ENCODE measurements at regions not wholly inside any gene's neighbourhood (a gene's known extent, or its start where the extent isn't known, plus 50 kb on each side); places are given as distances from the start of the nearest gene placed in this dataset.

- Histone ChIP-seq H3K36me3 (no peaks in the 10 kb centered on the region), H3K9me3 (no peaks in the 10 kb centered on the region), H3K4me3 (no peak overlapping the region), H3K27ac (no peak overlapping the region), H3K27me3 (no peaks in the 10 kb centered on the region), H3K4me1 (no peaks in the 10 kb centered on the region)
- no peak for ATAC-seq
- DNase-seq: no peak
- TF ChIP-seq POLR2A (IDR thresholded peaks at IDR 0.05): no peak
- no peak for TF ChIP-seq CTCF (IDR thresholded peaks at IDR 0.05 in 4 of 5, conservative IDR thresholded peaks at IDR 0.05 in 1 of 5)
- intact Hi-C loops (cut with DNase I; ENCODE audit: low total_unique reads): no loop called here
- in situ Hi-C loops (cut with MboI; ENCODE audit: low sequenced_read_pairs in 4 of 4): no loop called here
These were observed 285.2 kb upstream of the KLF6 start for GRCh38 chr10:4070184-4070583.

- Histone ChIP-seq H3K36me3 (no peaks in the 10 kb centered on the region), H3K27ac (no peak overlapping the region), H3K4me1 (no peaks in the 10 kb centered on the region), H3K9me3 (no peaks in the 10 kb centered on the region), H3K27me3 (no peaks in the 10 kb centered on the region), H3K4me3 (no peak overlapping the region)
- ATAC-seq: no peak
- intact Hi-C loops (cut with DNase I; ENCODE audit: low total_unique reads) (no loop called here), in situ Hi-C loops (cut with MboI; ENCODE audit: low sequenced_read_pairs in 4 of 4) (no loop called here)
- TF ChIP-seq CTCF (IDR thresholded peaks at IDR 0.05 in 4 of 5, conservative IDR thresholded peaks at IDR 0.05 in 1 of 5) (no peak), POLR2A (IDR thresholded peaks at IDR 0.05) (no peak)
- no peak for DNase-seq
These were observed 284.5 kb upstream of the KLF6 start for GRCh38 chr10:4069491-4069890.

- Histone ChIP-seq H3K27me3 (no peaks in the 10 kb centered on the region), H3K4me1 (no peaks in the 10 kb centered on the region), H3K4me3 (no peak overlapping the region), H3K27ac (no peak overlapping the region), H3K36me3 (no peaks in the 10 kb centered on the region), H3K9me3 (no peaks in the 10 kb centered on the region)
- in situ Hi-C loops (cut with MboI; ENCODE audit: low sequenced_read_pairs in 4 of 4) (no loop called here), intact Hi-C loops (cut with DNase I; ENCODE audit: low total_unique reads) (no loop called here)
- ATAC-seq: no peak
- no peak for DNase-seq
- TF ChIP-seq POLR2A (IDR thresholded peaks at IDR 0.05): no peak
- no peak for TF ChIP-seq CTCF (IDR thresholded peaks at IDR 0.05 in 4 of 5, conservative IDR thresholded peaks at IDR 0.05 in 1 of 5)
These were observed 283.6 kb upstream of the KLF6 start for GRCh38 chr10:4068629-4069028.

- no peaks in the 10 kb centered on the region for H3K27me3 ChIP-seq
- H3K4me3 ChIP-seq: no peak overlapping the region
- TF ChIP-seq POLR2A (IDR thresholded peaks at IDR 0.05): no peak
- no peak for TF ChIP-seq CTCF (IDR thresholded peaks at IDR 0.05 in 4 of 5, conservative IDR thresholded peaks at IDR 0.05 in 1 of 5)
- DNase-seq (no peak), ATAC-seq (no peak)
- intact Hi-C loops (cut with DNase I; ENCODE audit: low total_unique reads): no loop called here
- no peak overlapping the region for H3K27ac ChIP-seq
- in situ Hi-C loops (cut with MboI; ENCODE audit: low sequenced_read_pairs in 4 of 4): no loop called here
- no peaks in the 10 kb centered on the region for H3K4me1 ChIP-seq
- no peaks in the 10 kb centered on the region for H3K9me3 ChIP-seq
- H3K36me3 ChIP-seq: no peaks in the 10 kb centered on the region
These were observed 283.0 kb upstream of the KLF6 start for GRCh38 chr10:4067931-4068561.

GRCh38 chr10:4067531-4067930 is 282.5 kb upstream of the KLF6 start:
- intact Hi-C loops (cut with DNase I; ENCODE audit: low total_unique reads) (no loop called here), in situ Hi-C loops (cut with MboI; ENCODE audit: low sequenced_read_pairs in 4 of 4) (no loop called here)
- TF ChIP-seq POLR2A (IDR thresholded peaks at IDR 0.05) (no peak), CTCF (IDR thresholded peaks at IDR 0.05 in 4 of 5, conservative IDR thresholded peaks at IDR 0.05 in 1 of 5) (no peak)
- Histone ChIP-seq H3K27ac (no peak overlapping the region), H3K27me3 (no peaks in the 10 kb centered on the region), H3K36me3 (no peaks in the 10 kb centered on the region), H3K4me1 (no peaks in the 10 kb centered on the region), H3K4me3 (no peak overlapping the region), H3K9me3 (no peaks in the 10 kb centered on the region)
- ATAC-seq: no peak
- no peak for DNase-seq
